Gastroesophageal sphincter (tissue), 3 donors: ENCODE measurements at regions not wholly inside any gene's neighbourhood (a gene's known extent, or its start where the extent isn't known, plus 50 kb on each side); places are given as distances from the start of the nearest gene placed in this dataset.

Experiments used
- CTCF ChIP-seq, 4 experiments: fragments of 200-600 bp in 2 of 4; fragments of 450-650 bp in 2 of 4; sonication (generic) in 1 of 4; IDR thresholded peaks; one replicate each; pipeline ENCODE4 v1.5.1; 2017 to 2019; ENCODE audit warnings: antibody characterized with exemption in 4 of 4, mild to moderate bottlenecking in 2 of 4, moderate library complexity in 2 of 4
- EP300 ChIP-seq: sonication (generic); formaldehyde crosslinking; IDR thresholded peaks from one replicate; pipeline ENCODE4 v1.6.1; 2017; ENCODE audit warnings: antibody characterized with exemption, mild to moderate bottlenecking
- POLR2A ChIP-seq, 2 donors: fragments of 450-650 bp; IDR thresholded peaks; one replicate each; pipeline ENCODE4 v1.6.1; 2017; ENCODE audit warnings: antibody characterized with exemption in 2 of 2, mild to moderate bottlenecking in 2 of 2, moderate library complexity in 1 of 2
- POLR2AphosphoS5 ChIP-seq: sonication (generic); formaldehyde crosslinking; IDR thresholded peaks from one replicate; pipeline ENCODE4 v1.6.1; 2017; ENCODE audit warnings: antibody characterized with exemption

- TF ChIP-seq CTCF (IDR thresholded peaks at IDR 0.05): no peak
- TF ChIP-seq POLR2AphosphoS5: no peak
- no peak for TF ChIP-seq POLR2A (IDR thresholded peaks at IDR 0.05)
- TF ChIP-seq EP300: no peak
These were observed 143.8 kb downstream of the KDM5D start for GRCh38 chrY:19600711-19601110.
